ENCODE measurements at regions not wholly inside any gene's neighbourhood (a gene's known extent, or its start where the extent isn't known, plus 50 kb on each side); places are given as distances from the start of the nearest gene placed in this dataset.

- no peaks in the 10 kb centered on the region for H3K36me3 Mint-ChIP-seq (ENCODE audit: low read depth)
- intact Hi-C loops (cut with DNase I, micrococcal nuclease), result no loop called here
- H3K36me3 ChIP-seq (ENCODE audit: insufficient read depth, low read length), result no peaks in the 10 kb centered on the region
- no peak for DNase-seq
- H3K27ac ChIP-seq (ENCODE audit: low read depth in 1 of 2, low read length in 2 of 2), result no peak overlapping the region
- ATAC-seq (ENCODE audit: poor library complexity), result no peak
- H3K4me3 Mint-ChIP-seq, result no peak overlapping the region
- H3K4me3 ChIP-seq (ENCODE audit: low read length), result no peak overlapping the region
- no peaks in the 10 kb centered on the region for H3K4me1 Mint-ChIP-seq (ENCODE audit: low read depth)
- H3K27ac Mint-ChIP-seq, result no peak overlapping the region
- no peaks in the 10 kb centered on the region for H3K27me3 Mint-ChIP-seq
- CTCF ChIA-PET, result interaction anchor here (1.2 kb wide), 1 partner anchor 11 kb away, joined by 3 read pairs; no protein-coding TSS in a partner anchor
- H3K4me1 ChIP-seq (ENCODE audit: insufficient read depth, low read length), result no peaks in the 10 kb centered on the region
- H3K9me3 ChIP-seq (ENCODE audit: control insufficient read depth in 1 of 2, insufficient read depth in 1 of 2, low read length in 2 of 2), result no peaks in the 10 kb centered on the region
- no peaks in the 10 kb centered on the region for H3K9me3 Mint-ChIP-seq
- POLR2A ChIA-PET, result no interaction called here
- no peaks in the 10 kb centered on the region for H3K27me3 ChIP-seq (ENCODE audit: control insufficient read depth in 1 of 2, insufficient read depth in 2 of 2, low read length in 2 of 2)
- TF ChIP-seq CTCF (IDR thresholded peaks at IDR 0.05), result no peak
These were observed 1088.6 kb upstream of the EPHA6 start for GRCh38 chr3:95725770-95726169.

- Mint-ChIP-seq H3K27me3 (no peaks in the 10 kb centered on the region), H3K9me3 (no peaks in the 10 kb centered on the region), H3K4me3 (no peak overlapping the region), H3K27ac (no peak overlapping the region), H3K36me3 (ENCODE audit: low read depth) (no peaks in the 10 kb centered on the region), H3K4me1 (ENCODE audit: low read depth) (no peaks in the 10 kb centered on the region)
- ChIA-PET POLR2A (no interaction called here), CTCF (no interaction called here)
- no peaks in the 10 kb centered on the region for H3K4me1 ChIP-seq (ENCODE audit: insufficient read depth, low read length)
- H3K27ac ChIP-seq (ENCODE audit: low read depth in 1 of 2, low read length in 2 of 2), result no peak overlapping the region
- no peak for DNase-seq
- no peak for TF ChIP-seq CTCF (IDR thresholded peaks at IDR 0.05)
- H3K9me3 ChIP-seq (ENCODE audit: control insufficient read depth in 1 of 2, insufficient read depth in 1 of 2, low read length in 2 of 2), result no peaks in the 10 kb centered on the region
- intact Hi-C loops (cut with DNase I, micrococcal nuclease), result no loop called here
- ATAC-seq (ENCODE audit: poor library complexity), result no peak
- H3K27me3 ChIP-seq (ENCODE audit: control insufficient read depth in 1 of 2, insufficient read depth in 2 of 2, low read length in 2 of 2), result no peaks in the 10 kb centered on the region
- no peaks in the 10 kb centered on the region for H3K36me3 ChIP-seq (ENCODE audit: insufficient read depth, low read length)
- H3K4me3 ChIP-seq (ENCODE audit: low read length), result no peak overlapping the region
These were observed 1082.6 kb upstream of the EPHA6 start for GRCh38 chr3:95731753-95732152.

- H3K9me3 Mint-ChIP-seq, result no peaks in the 10 kb centered on the region
- Histone ChIP-seq H3K27me3 (ENCODE audit: control insufficient read depth in 1 of 2, insufficient read depth in 2 of 2, low read length in 2 of 2) (no peaks in the 10 kb centered on the region), H3K9me3 (ENCODE audit: control insufficient read depth in 1 of 2, insufficient read depth in 1 of 2, low read length in 2 of 2) (no peaks in the 10 kb centered on the region), H3K4me1 (ENCODE audit: insufficient read depth, low read length) (no peaks in the 10 kb centered on the region), H3K36me3 (ENCODE audit: insufficient read depth, low read length) (no peaks in the 10 kb centered on the region), H3K27ac (ENCODE audit: low read depth in 1 of 2, low read length in 2 of 2) (no peak overlapping the region), H3K4me3 (ENCODE audit: low read length) (no peak overlapping the region)
- H3K36me3 Mint-ChIP-seq (ENCODE audit: low read depth), result no peaks in the 10 kb centered on the region
- H3K27me3 Mint-ChIP-seq, result no peaks in the 10 kb centered on the region
- POLR2A ChIA-PET, result no interaction called here
- H3K4me3 Mint-ChIP-seq, result no peak overlapping the region
- H3K4me1 Mint-ChIP-seq (ENCODE audit: low read depth), result no peaks in the 10 kb centered on the region
- no peak overlapping the region for H3K27ac Mint-ChIP-seq
- no peak for TF ChIP-seq CTCF (IDR thresholded peaks at IDR 0.05)
- CTCF ChIA-PET, result no interaction called here
- intact Hi-C loops (cut with DNase I, micrococcal nuclease), result no loop called here
- ATAC-seq (ENCODE audit: poor library complexity), result no peak
- DNase-seq, result no peak
These were observed 1081.1 kb upstream of the EPHA6 start for GRCh38 chr3:95733336-95733735.
